Karpas-422 (cell line): ENCODE measurements at regions not wholly inside any gene's neighbourhood (a gene's known extent, or its start where the extent isn't known, plus 50 kb on each side); places are given as distances from the start of the nearest gene placed in this dataset.

Source experiments
- DNase-seq: peaks from one replicate; pipeline ENCODE4 v3.0.0-alpha.2; 2015
- H2AFZ ChIP-seq: fragments of 200-600 bp; sonication (generic); 2 replicates; pipeline ENCODE4 v1.6.1; 2014; ENCODE audit warnings: antibody characterized with exemption, low read length, mixed read lengths
- H3K27ac ChIP-seq: fragments of 200-600 bp; sonication (generic); 2 replicates; pipeline ENCODE4 v1.5.1; 2014; ENCODE audit warnings: mild to moderate bottlenecking, low read length, moderate library complexity
- H3K27me3 ChIP-seq: fragments of 200-600 bp; sonication (generic); 2 replicates; pipeline ENCODE4 v1.6.1; 2014; ENCODE audit warnings: low read length, mixed read lengths
- H3K36me3 ChIP-seq: fragments of 200-600 bp; sonication (generic); 2 replicates; pipeline ENCODE4 v1.6.1; 2014; ENCODE audit warnings: low read length, mixed read lengths; ENCODE audit not compliant: insufficient read depth
- H3K4me1 ChIP-seq: fragments of 200-600 bp; sonication (generic); 2 replicates; pipeline ENCODE4 v1.6.1; 2014; ENCODE audit warnings: mild to moderate bottlenecking, low read length, mixed read lengths
- H3K4me2 ChIP-seq: fragments of 200-600 bp; sonication (generic); 2 replicates; pipeline ENCODE4 v1.6.1; 2014; ENCODE audit warnings: low read length, low read depth, mild to moderate bottlenecking; ENCODE audit not compliant: poor library complexity, severe bottlenecking
- H3K4me3 ChIP-seq: fragments of 200-600 bp; sonication (generic); 2 replicates; pipeline ENCODE4 v1.5.1; 2014; ENCODE audit warnings: mild to moderate bottlenecking, antibody characterized with exemption, low read length, mixed read lengths
- H3K79me2 ChIP-seq: fragments of 200-600 bp; sonication (generic); 2 replicates; pipeline ENCODE4 v1.6.1; 2014; ENCODE audit warnings: mild to moderate bottlenecking, low read length, mixed read lengths
- H3K9ac ChIP-seq: fragments of 200-600 bp; sonication (generic); 2 replicates; pipeline ENCODE4 v1.6.0; 2014; ENCODE audit warnings: low read length
- H3K9me2 ChIP-seq: fragments of 200-600 bp; sonication (generic), shearing (Covaris generic); replicated peaks from 2 replicates; pipeline ENCODE4 v1.6.0; 2014; ENCODE audit warnings: mild to moderate bottlenecking, low read length, moderate library complexity; ENCODE audit not compliant: insufficient read depth
- H3K9me3 ChIP-seq: fragments of 300-700, 200-600 bp; sonication (generic); 2 replicates; pipeline ENCODE4 v1.6.1; 2014; ENCODE audit warnings: low read length, mixed read lengths
- H4K20me1 ChIP-seq: fragments of 200-600 bp; sonication (generic); 2 replicates; pipeline ENCODE4 v1.6.1; 2014; ENCODE audit warnings: mild to moderate bottlenecking, antibody characterized with exemption, low read length, low read depth; ENCODE audit not compliant: insufficient read depth

DNA sequence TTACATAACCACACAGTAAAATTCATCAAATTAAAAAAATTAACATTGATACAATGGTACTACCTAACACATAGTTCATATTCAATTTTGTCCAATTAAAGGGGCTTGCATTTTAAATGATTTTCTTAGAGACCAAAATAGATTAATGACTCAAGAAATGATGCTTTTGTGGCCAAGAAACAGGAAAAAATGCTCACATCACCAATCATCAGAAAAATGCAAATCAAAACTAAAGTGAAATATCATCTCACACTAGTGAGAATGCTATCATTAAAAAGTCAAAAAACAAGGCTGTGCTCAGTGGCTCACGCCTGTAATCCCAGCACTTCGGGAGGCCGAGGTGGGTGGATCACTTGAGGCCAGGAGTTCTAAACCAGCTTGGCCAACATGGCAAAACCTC, 235.6 kb downstream of the PIK3C3 start:
- no peaks in the 10 kb centered on the region for H3K36me3 ChIP-seq
- no peak overlapping the region for H3K27ac ChIP-seq
- no peaks in the 10 kb centered on the region for H3K79me2 ChIP-seq
- no peak overlapping the region for H2AFZ ChIP-seq
- no peaks in the 10 kb centered on the region; the same call in 1 of the 2 replicates for H3K9me3 ChIP-seq
- no peaks in the 10 kb centered on the region for H4K20me1 ChIP-seq
- no peak for DNase-seq
- no peaks in the 10 kb centered on the region for H3K27me3 ChIP-seq
- no peaks in the 10 kb centered on the region for H3K9me2 ChIP-seq
- H3K4me1 ChIP-seq, result peaks cover 40% of the 10 kb centered on the region
- no peak overlapping the region for H3K4me2 ChIP-seq
- no peak overlapping the region for H3K9ac ChIP-seq
- H3K4me3 ChIP-seq, result no peak overlapping the region

GRCh38 chr18:42192251-42193248, 237.5 kb downstream of the PIK3C3 start:
- Histone ChIP-seq H3K9me3 (no peaks in the 10 kb centered on the region; the same call in 1 of the 2 replicates), H3K27me3 (no peaks in the 10 kb centered on the region), H3K9ac (no peak overlapping the region), H3K36me3 (no peaks in the 10 kb centered on the region), H3K9me2 (no peaks in the 10 kb centered on the region), H3K4me1 (peaks cover 21% of the 10 kb centered on the region), H4K20me1 (no peaks in the 10 kb centered on the region), H3K4me2 (no peak overlapping the region), H3K79me2 (no peaks in the 10 kb centered on the region), H2AFZ (no peak overlapping the region), H3K27ac (no peak overlapping the region), H3K4me3 (no peak overlapping the region)
- DNase-seq, result no peak

DNA sequence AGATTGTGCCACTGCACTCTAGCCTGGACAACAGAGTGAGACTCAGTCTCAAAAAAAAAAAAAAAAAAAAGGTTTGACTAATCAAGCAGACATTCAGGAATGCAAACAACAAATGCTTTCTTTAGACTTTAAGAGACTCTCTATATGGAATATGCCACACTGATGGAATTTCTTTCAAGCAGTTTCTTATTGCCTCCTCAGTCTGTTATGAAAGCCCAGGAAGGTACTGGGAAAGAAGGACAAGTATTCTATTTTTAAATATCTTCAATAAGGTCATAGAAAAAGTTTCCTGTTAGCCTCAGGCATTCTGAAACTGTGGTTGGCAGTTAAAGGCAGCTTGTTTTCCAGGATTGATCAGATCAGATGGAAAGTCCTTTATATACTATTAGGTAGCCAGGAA, 241.6 kb downstream of the PIK3C3 start:
- H3K9me2 ChIP-seq, result 0 out of 2 replicates have a peak, but pooled peaks cover 4% of the 10 kb centered on the region
- no peak for DNase-seq
- H3K9me3 ChIP-seq, result no peaks in the 10 kb centered on the region
- no peaks in the 10 kb centered on the region for H4K20me1 ChIP-seq
- H3K4me2 ChIP-seq, result no peak overlapping the region
- H3K4me1 ChIP-seq, result no peaks in the 10 kb centered on the region; the same call in 1 of the 2 replicates
- no peaks in the 10 kb centered on the region for H3K27me3 ChIP-seq
- H3K27ac ChIP-seq, result no peak overlapping the region
- no peaks in the 10 kb centered on the region for H3K79me2 ChIP-seq
- no peak overlapping the region for H3K9ac ChIP-seq
- no peak overlapping the region for H2AFZ ChIP-seq
- no peaks in the 10 kb centered on the region for H3K36me3 ChIP-seq
- no peak overlapping the region for H3K4me3 ChIP-seq

DNA sequence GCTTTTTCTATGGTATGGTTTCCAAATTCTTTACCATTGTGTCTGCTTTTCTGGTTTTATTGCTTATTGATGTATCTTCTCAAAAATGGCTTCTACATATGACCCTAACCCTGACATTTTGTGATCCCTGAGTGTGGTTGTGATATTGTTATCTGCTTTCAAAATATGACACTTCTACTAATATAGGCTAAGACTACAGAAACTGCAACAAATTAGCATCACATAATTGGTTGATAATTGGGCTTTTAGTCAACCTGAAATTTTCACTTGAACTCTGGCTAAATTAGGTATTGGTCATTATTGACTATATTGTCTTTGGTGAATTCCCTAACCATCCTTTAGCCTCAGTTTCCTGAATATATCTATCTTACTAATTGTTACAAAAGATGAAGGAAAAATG, 246.1 kb downstream of the PIK3C3 start:
- H3K9me3 ChIP-seq, result no peaks in the 10 kb centered on the region
- DNase-seq, result no peak
- no peak overlapping the region for H2AFZ ChIP-seq
- H3K27ac ChIP-seq, result no peak overlapping the region
- H4K20me1 ChIP-seq, result no peaks in the 10 kb centered on the region
- H3K9ac ChIP-seq, result no peak overlapping the region
- no peak overlapping the region for H3K4me2 ChIP-seq
- H3K4me1 ChIP-seq, result no peaks in the 10 kb centered on the region; the same call in 1 of the 2 replicates
- no peaks in the 10 kb centered on the region for H3K36me3 ChIP-seq
- 0 out of 2 replicates have a peak, but pooled peaks cover 5% of the 10 kb centered on the region for H3K9me2 ChIP-seq
- no peak overlapping the region for H3K4me3 ChIP-seq
- H3K79me2 ChIP-seq, result no peaks in the 10 kb centered on the region
- no peaks in the 10 kb centered on the region for H3K27me3 ChIP-seq

GRCh38 chr18:42211201-42211600, 256.2 kb downstream of the PIK3C3 start:
- no peaks in the 10 kb centered on the region for H3K79me2 ChIP-seq
- no peak for DNase-seq
- H3K27me3 ChIP-seq, result no peaks in the 10 kb centered on the region
- no peaks in the 10 kb centered on the region for H4K20me1 ChIP-seq
- no peak overlapping the region for H3K4me3 ChIP-seq
- H3K4me1 ChIP-seq, result peaks cover 6% of the 10 kb centered on the region; the same call in 1 of the 2 replicates
- H3K9me2 ChIP-seq, result no peaks in the 10 kb centered on the region
- no peaks in the 10 kb centered on the region; the same call in 1 of the 2 replicates for H3K9me3 ChIP-seq
- no peak overlapping the region for H3K9ac ChIP-seq
- no peak overlapping the region for H3K4me2 ChIP-seq
- H3K36me3 ChIP-seq, result no peaks in the 10 kb centered on the region
- no peak overlapping the region for H2AFZ ChIP-seq
- H3K27ac ChIP-seq, result no peak overlapping the region

- H3K9ac ChIP-seq, result no peak overlapping the region
- no peak for DNase-seq
- H3K4me2 ChIP-seq, result no peak overlapping the region
These were observed 267.5 kb downstream of the PIK3C3 start for GRCh38 chr18:42222557-42222956.

DNA sequence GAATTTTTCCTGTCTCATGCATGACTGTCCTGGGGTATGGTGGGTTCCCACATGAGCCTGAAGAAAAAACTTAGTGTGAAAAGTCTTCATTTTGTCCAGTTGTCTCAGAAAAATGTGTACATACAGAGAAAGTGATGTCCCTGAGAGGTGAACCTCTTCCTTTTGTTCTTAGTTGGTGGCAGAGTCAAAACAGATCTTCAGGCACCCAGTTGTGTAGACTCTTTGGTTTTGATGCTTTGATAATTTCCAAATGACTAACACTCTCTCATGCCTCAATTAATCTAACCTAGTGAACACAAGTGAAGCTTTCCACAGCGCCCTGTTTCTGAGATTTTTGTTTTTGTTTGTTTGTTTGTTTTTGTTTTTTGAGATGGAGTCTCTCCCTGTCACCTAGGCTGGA, 273.5 kb downstream of the PIK3C3 start:
- H3K36me3 ChIP-seq, result no peaks in the 10 kb centered on the region
- no peak overlapping the region for H3K27ac ChIP-seq
- H3K9ac ChIP-seq, result no peak overlapping the region
- no peaks in the 10 kb centered on the region for H3K9me2 ChIP-seq
- H3K9me3 ChIP-seq, result no peaks in the 10 kb centered on the region
- H3K4me3 ChIP-seq, result no peak overlapping the region
- H4K20me1 ChIP-seq, result no peaks in the 10 kb centered on the region
- DNase-seq, result no peak
- no peak overlapping the region for H3K4me2 ChIP-seq
- H3K79me2 ChIP-seq, result no peaks in the 10 kb centered on the region
- H3K4me1 ChIP-seq, result peaks cover 12% of the 10 kb centered on the region
- no peaks in the 10 kb centered on the region for H3K27me3 ChIP-seq
- no peak overlapping the region for H2AFZ ChIP-seq

More at GRCh38 chr18:42222557-42222956, 267.5 kb downstream of the PIK3C3 start:
- Histone ChIP-seq H3K4me1 (no peaks in the 10 kb centered on the region), H3K79me2 (no peaks in the 10 kb centered on the region), H3K9me3 (peaks cover 7% of the 10 kb centered on the region; the same call in 1 of the 2 replicates), H3K36me3 (no peaks in the 10 kb centered on the region), H4K20me1 (no peaks in the 10 kb centered on the region), H3K27ac (no peak overlapping the region), H3K27me3 (no peaks in the 10 kb centered on the region), H3K9me2 (no peaks in the 10 kb centered on the region), H3K4me3 (no peak overlapping the region), H2AFZ (no peak overlapping the region)
